ENCODE measurements at regions not wholly inside any gene's neighbourhood (a gene's known extent, or its start where the extent isn't known, plus 50 kb on each side); places are given as distances from the start of the nearest gene placed in this dataset.

DNA sequence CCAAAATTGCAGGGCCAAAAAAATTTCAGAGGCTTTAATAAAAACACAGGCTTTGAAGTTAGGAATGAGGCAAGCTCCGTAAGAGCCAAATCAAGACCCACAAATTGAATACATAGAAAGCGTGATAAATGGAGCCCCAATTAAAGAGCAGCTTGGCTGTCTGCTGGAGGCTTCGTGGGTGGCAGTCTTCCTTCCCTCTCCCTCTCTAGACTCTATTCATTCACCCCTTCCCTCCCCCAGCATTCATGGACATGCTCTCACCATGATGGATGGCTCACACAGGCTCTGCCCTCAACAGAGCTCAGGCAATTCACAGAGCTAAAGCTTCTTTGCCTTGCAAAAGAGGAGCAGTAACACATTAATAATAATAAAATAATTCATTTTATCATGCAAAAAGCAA, 214.1 kb downstream of the HERPUD2 start:
- no peak for TF ChIP-seq EZH2 (IDR thresholded peaks at IDR 0.05; ENCODE audit: insufficient read depth, low read length)
- TF ChIP-seq, protein P1, sequence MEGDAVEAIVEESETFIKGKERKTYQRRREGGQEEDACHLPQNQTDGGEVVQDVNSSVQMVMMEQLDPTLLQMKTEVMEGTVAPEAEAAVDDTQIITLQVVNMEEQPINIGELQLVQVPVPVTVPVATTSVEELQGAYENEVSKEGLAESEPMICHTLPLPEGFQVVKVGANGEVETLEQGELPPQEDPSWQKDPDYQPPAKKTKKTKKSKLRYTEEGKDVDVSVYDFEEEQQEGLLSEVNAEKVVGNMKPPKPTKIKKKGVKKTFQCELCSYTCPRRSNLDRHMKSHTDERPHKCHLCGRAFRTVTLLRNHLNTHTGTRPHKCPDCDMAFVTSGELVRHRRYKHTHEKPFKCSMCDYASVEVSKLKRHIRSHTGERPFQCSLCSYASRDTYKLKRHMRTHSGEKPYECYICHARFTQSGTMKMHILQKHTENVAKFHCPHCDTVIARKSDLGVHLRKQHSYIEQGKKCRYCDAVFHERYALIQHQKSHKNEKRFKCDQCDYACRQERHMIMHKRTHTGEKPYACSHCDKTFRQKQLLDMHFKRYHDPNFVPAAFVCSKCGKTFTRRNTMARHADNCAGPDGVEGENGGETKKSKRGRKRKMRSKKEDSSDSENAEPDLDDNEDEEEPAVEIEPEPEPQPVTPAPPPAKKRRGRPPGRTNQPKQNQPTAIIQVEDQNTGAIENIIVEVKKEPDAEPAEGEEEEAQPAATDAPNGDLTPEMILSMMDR (IDR thresholded peaks at IDR 0.05; ENCODE audit: insufficient read depth, low read depth, low read length), result no peak
